Embryonic facial prominence (tissue), 1 donor: ENCODE measurements at regions not wholly inside any gene's neighbourhood (a gene's known extent, or its start where the extent isn't known, plus 50 kb on each side); places are given as distances from the start of the nearest gene placed in this dataset.
"Not testable (repeated sequence)": the region's sequence is repeated elsewhere in the genome, so short reads cannot be mapped to it uniquely, and the experiment has no call there.

Experiments
- DNase-seq: peaks from one replicate; pipeline ENCODE4 v3.0.0-alpha.2; 2016; ENCODE audit errors: extremely low spot score

- DNase-seq, result no peak
Observed at GRCh38 chr5:77909237-77909636, 133.1 kb upstream of the TBCA start.

DNA sequence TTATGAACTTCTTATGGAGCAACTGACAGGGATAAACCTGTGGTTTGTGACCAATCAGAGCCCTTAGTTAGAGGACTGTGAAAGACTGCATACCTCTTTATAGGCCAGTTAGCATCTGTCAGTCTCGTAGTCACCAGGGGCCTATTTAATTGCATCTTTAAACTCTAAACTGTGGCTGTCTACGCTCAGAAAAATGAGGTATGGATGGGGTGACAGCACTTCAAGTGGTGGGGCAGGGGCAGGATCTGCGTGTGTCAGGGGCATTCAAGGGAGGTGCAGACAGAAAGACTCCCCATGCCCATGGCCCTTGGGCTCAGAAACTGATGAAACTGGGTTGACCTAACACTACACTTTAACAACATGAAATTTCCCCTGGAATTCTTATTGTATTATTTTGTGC lies 132.6 kb upstream of the TBCA start:
- DNase-seq, result no peak

- no peak for DNase-seq
Observed at GRCh38 chr5:77907786-77908185, 131.6 kb upstream of the TBCA start.

GRCh38 chr5:77906806-77907205 lies 130.7 kb upstream of the TBCA start:
- DNase-seq, result no peak

GRCh38 chr5:77904362-77904761 lies 128.2 kb upstream of the TBCA start:
- no peak for DNase-seq

- DNase-seq, result no peak
Observed at GRCh38 chr5:77900691-77901090, 124.6 kb upstream of the TBCA start.

DNA sequence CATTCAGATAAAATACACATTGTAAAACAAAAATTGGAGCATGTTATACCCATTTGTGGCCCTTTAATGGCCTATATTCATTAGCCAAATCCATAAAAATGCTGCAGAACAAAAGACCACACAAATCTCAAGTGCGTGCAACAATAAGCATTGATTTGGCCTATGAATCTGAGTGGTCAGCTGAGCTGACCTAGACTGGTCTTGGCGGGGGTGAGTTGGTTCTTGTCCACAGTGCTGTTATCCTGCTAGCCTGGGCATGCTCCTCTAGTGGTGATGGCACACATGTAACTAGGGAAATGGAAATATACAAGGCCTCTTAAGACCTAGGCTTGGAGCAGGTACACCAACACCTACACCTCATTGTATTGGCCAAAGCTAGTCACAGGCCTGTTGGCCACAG lies 122.2 kb upstream of the TBCA start:
- no peak for DNase-seq

GRCh38 chr5:77896338-77896737 lies 120.2 kb upstream of the TBCA start:
- DNase-seq, result no peak

- not testable (repeated sequence) for DNase-seq
Observed at GRCh38 chr5:77894103-77894502, 118.0 kb upstream of the TBCA start.

DNA sequence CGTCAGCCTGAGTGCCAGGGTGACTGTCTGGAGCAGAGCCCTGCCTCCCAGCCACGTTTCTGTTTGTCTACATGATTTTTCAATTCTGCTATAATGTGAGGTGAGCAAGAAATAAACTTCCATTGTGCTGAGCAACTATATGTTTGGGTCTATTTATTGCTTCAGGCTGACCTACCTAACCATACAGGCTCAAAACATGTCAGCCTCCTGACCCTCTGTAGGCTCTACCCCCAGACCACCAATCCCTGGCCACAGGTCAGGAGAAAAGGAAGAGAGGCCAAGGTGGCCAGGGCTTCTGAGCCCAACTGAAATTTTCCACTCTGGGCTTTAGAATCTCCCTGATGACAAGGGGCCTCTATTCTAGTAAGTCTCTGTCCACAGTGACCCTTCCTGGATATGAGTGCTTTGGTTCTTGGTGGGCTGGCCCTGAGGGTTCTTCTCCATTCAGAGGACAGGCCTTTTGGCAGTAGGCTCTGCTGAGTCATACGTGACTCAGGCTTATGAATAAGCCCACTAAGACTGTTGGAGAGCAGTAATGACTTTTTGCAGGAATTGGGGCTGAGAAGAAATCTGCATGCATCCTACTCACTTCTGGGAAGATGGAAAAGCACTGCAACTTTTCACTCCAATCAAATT lies 117.2 kb upstream of the TBCA start:
- no peak for DNase-seq

DNA sequence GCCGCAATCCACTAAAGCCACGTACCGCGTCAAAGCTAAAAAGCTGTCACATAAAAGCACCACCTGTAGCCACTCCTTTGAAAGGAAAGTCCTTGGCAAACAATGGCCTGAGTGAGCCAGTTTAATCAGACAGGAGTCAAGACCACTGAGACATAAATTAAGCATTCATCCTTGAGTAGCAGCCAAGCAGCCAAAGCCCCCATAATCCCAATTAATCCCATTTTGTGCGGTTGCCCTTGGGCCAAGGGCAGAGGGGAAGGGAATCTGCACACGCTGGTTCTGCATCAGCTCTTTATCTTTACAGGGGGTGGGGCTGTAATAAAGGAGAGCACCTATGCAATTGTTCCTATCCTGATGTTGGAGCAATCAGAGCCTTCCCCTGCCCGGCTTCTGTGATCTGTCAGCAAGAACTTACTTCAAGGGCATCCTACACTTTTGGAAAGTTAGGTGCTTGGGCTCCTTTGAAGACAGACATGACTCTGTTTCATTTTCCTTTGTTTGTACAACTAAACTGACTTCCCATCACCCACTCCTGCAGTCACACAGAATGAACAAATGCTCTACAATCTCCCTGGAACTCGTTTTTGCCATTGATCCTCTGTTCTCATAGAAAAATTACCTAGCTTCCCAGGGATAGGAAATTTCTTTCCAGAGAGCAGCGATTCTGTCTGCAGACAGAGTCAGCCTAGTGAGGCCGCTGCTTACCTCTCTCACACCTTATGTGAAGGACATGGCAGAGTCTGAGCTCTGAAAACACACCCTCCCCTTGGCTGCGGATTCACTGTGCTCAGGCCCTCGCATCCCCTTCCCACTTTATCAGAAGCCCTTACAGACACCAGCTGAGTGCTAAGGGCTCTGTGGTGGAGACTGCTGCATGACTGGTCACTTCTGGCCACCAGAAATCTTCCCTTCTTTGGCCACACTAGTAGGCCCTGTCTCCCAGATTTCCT lies 116.2 kb upstream of the TBCA start:
- DNase-seq, result no peak

GRCh38 chr5:77885519-77885918 lies 109.4 kb upstream of the TBCA start:
- DNase-seq, result no peak

- DNase-seq, result no peak
Observed at GRCh38 chr5:77882670-77883257, 106.6 kb upstream of the TBCA start.

- DNase-seq, result no peak
Observed at GRCh38 chr5:77881528-77881927, 105.4 kb upstream of the TBCA start.

DNA sequence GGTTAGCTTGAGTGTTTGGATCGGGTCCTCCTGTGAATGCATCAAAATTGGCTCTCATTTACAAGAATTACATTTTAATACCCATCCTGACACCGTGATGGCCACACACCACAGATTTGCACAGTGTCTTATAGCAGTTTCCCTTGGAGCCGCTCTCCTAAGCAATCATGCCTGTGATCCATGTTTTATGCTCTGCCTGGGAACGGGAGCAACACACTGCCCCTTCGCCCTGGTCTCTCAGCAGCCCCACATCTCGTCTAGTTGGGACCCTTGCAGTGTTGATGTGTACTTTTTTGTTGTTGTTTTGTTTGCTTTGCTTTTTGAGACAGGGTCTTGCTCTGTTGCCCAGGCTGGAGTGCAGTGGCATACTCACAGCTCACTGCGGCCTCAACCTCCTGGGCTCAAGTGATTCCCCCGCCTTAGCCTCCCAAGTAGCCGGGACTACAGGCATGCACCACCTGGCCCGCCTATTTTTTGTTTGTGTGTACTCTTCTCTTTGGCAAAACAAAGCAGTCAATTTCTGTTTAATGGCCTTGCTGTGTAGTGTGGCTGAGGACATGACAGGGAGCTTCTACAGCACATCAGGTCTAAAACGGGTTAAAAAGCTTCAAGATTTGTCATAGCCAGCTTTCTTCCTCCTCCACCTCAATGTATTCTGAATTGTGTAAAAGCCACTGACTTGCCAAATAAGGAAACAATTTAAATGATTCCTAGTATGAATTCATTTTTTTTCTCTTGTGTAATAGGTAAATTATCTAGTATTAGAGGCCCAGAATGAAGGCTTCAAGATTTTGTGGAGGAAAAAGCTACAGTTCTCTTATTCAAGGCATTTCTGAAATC lies 101.6 kb upstream of the TBCA start:
- DNase-seq, result no peak

DNA sequence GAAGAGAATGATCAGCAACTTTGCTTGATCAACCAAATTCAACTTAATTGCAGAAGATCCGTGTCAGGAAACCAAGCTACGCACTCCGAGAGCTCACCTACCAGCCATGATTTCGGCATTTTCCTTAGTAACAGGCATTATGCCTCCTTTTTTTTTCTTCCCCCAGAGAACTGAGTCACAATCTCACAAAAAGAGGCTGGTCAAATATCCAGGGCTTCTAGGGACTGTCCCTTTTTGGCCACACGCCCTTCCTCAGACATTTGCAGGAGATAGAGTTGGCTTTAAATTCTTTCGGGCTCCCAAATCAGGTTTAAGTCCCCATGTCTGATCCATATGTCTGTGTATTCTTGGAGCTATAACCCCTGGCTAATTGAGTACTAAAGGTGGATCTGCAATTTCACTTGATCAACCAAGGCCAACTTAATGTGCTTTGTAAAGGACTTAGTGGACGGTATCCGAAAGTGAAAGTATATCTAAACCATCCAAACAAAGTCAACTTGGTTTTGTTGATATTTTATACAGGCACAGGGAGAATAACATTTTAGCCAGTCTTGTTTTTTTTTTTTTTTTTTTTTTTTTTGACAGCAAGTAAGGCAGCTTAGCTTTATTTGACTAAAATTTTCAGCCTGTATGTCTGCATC lies 100.8 kb upstream of the TBCA start:
- no peak for DNase-seq

GRCh38 chr5:77876316-77876715 lies 100.2 kb upstream of the TBCA start:
- DNase-seq, result no peak

- DNase-seq, result no peak
Observed at GRCh38 chr5:77874691-77875090, 98.6 kb upstream of the TBCA start.

- DNase-seq, result no peak
Observed at GRCh38 chr5:77873239-77873638, 97.1 kb upstream of the TBCA start.

DNA sequence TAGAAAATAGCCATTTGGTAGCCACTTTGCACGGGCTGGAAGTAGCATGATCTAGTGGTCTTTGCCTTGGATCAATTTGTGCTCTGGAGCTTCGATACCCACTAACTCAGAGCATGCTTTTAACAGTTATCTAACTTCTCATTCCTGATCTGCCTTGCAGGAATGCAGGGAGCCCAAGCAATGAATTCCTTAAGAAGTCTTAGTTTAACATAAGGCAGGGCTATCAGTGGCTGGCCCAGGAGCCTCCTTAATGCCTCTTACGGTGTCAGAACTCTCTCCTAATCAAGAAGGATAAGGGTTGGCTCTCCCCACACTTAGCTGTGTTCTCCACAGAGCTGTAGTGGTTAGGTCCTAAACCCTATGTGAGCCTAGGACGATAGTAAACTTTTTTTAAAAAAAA lies 95.8 kb upstream of the TBCA start:
- no peak for DNase-seq

GRCh38 chr5:77871016-77871415 lies 94.9 kb upstream of the TBCA start:
- DNase-seq, result no peak
